HepG2 (cell line): ENCODE measurements at regions not wholly inside any gene's neighbourhood (a gene's known extent, or its start where the extent isn't known, plus 50 kb on each side); places are given as distances from the start of the nearest gene placed in this dataset.

Experiments used
- ARID4A ChIP-seq: sonication (generic); formaldehyde crosslinking; IDR thresholded peaks from 2 replicates; pipeline ENCODE4 v1.5.0; 2020; ENCODE audit warnings: mild to moderate bottlenecking, missing genetic modification reagents, borderline replicate concordance
- BATF2 ChIP-seq: sonication (generic); formaldehyde crosslinking; IDR thresholded peaks from 2 replicates; pipeline ENCODE4 v1.8.0; 2022; ENCODE audit warnings: mild to moderate bottlenecking, missing genetic modification reagents, moderate library complexity
- CHD2 ChIP-seq: IDR thresholded peaks from 2 replicates; pipeline ENCODE4 v1.6.1; 2011; ENCODE audit warnings: low read depth, low read length, improper control_type of control experiment
- EP300 ChIP-seq, 3 experiments: sonication (generic) in 1 of 3; formaldehyde crosslinking in 1 of 3; IDR thresholded peaks; 2 replicates each; pipeline versions ENCODE4 v1.5.1 to v1.6.1; 2011 to 2020; ENCODE audit warnings: low read depth in 2 of 3, low read length in 2 of 3, borderline replicate concordance in 1 of 3, improper control_type of control experiment in 1 of 3, mild to moderate bottlenecking in 1 of 3, missing genetic modification reagents in 1 of 3, moderate library complexity in 1 of 3
- EZH2 ChIP-seq: conservative IDR thresholded peaks from 2 replicates; pipeline ENCODE4 v1.6.1; 2012; ENCODE audit warnings: mild to moderate bottlenecking, low read depth, low read length, moderate library complexity
- GABPA ChIP-seq, 2 experiments: IDR thresholded peaks; 2 replicates each; pipeline ENCODE4 v1.6.1; 2011 to 2016; ENCODE audit warnings: low read depth in 2 of 2, low read length in 1 of 2, missing biosample characterization in 1 of 2, missing genetic modification characterization in 1 of 2
- NFIC ChIP-seq: IDR thresholded peaks from 2 replicates; pipeline ENCODE4 v1.6.1; 2012; ENCODE audit warnings: mild to moderate bottlenecking, low read length, inconsistent platforms
- POLR2A ChIP-seq, 2 experiments: IDR thresholded peaks; 2 replicates each; pipeline ENCODE4 v1.6.1; 2011; ENCODE audit warnings: low read depth in 2 of 2, low read length in 2 of 2, mild to moderate bottlenecking in 1 of 2, moderate library complexity in 1 of 2; ENCODE audit not compliant: insufficient read depth in 1 of 2
- STAT5B ChIP-seq: sonication (generic); formaldehyde crosslinking; IDR thresholded peaks from 2 replicates; pipeline ENCODE4 v1.4.0; 2020; ENCODE audit warnings: missing genetic modification reagents
- ZFAT ChIP-seq: sonication (generic); formaldehyde crosslinking; conservative IDR thresholded peaks from 2 replicates; pipeline ENCODE4 v1.8.1; 2023; ENCODE audit warnings: missing genetic modification reagents, inconsistent platforms
- ZFP36 ChIP-seq: fragments of 150-350 bp; IDR thresholded peaks from 2 replicates; pipeline ENCODE4 v1.6.1; 2018; ENCODE audit warnings: borderline replicate concordance, low read length, low read depth; ENCODE audit not compliant: partially characterized antibody
- ZFP41 ChIP-seq: sonication (generic); formaldehyde crosslinking; IDR thresholded peaks from 2 replicates; pipeline ENCODE4 v1.4.0; 2020; ENCODE audit warnings: mild to moderate bottlenecking, missing genetic modification reagents, borderline replicate concordance
- ZNF121 ChIP-seq: sonication (generic); formaldehyde crosslinking; IDR thresholded peaks from 2 replicates; pipeline ENCODE4 v1.5.0; 2020; ENCODE audit warnings: mild to moderate bottlenecking, missing genetic modification reagents

DNA sequence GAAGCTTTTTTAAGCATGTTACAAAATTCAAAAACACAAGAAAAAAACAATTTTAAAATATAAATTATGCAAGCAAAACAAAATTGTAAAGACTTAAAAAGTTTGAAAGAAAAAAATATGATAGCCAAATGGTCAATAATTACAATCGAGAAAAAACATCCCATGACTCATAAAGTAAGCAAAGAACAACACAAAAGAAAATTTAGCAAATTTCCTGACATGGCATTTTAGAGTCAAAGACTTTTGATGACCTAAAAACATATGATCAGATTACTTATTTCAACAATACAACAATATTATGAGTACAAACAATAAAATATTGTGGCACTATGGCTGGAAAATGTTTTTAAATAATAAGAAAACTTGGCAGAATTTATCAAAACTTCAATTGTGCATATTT is 312.1 kb upstream of the MEOX2 start:
- no peak for TF ChIP-seq ZFAT (CRISPR knock-in tag)
- TF ChIP-seq ARID4A (CRISPR knock-in tag): no peak
- TF ChIP-seq ZNF121 (CRISPR knock-in tag): no peak
- TF ChIP-seq STAT5B (CRISPR knock-in tag): no peak
- no peak for TF ChIP-seq GABPA (IDR thresholded peaks at IDR 0.05; ENCODE audit: low read depth, low read length)
- TF ChIP-seq GABPA (CRISPR knock-in tag; IDR thresholded peaks at IDR 0.05; ENCODE audit: low read depth): no peak
- no peak for TF ChIP-seq CHD2
- TF ChIP-seq ZFP41 (CRISPR knock-in tag): no peak
- no peak for TF ChIP-seq EP300 (IDR thresholded peaks at IDR 0.05; ENCODE audit: low read depth in 2 of 2, low read length in 2 of 2)
- no peak for TF ChIP-seq EP300 (CRISPR knock-in tag; IDR thresholded peaks at IDR 0.05; ENCODE audit: borderline replicate concordance)
- no peak for TF ChIP-seq ZFP36
- TF ChIP-seq EZH2: no peak
- no peak for TF ChIP-seq NFIC
- no peak for TF ChIP-seq BATF2 (CRISPR knock-in tag)
- TF ChIP-seq POLR2A (IDR thresholded peaks at IDR 0.05; ENCODE audit: insufficient read depth in 1 of 2, low read depth in 2 of 2, low read length in 2 of 2): no peak
